ENCODE measurements at regions not wholly inside any gene's neighbourhood (a gene's known extent, or its start where the extent isn't known, plus 50 kb on each side); places are given as distances from the start of the nearest gene placed in this dataset.

- Histone ChIP-seq H3K9me3 (replicated peaks; ENCODE audit: control insufficient read depth, insufficient read depth, low read depth, low read length) (no peaks in the 10 kb centered on the region), H3K36me3 (ENCODE audit: control insufficient read depth, insufficient read depth, low read length) (no peaks in the 10 kb centered on the region), H3K9ac (ENCODE audit: insufficient read depth in 1 of 2, low read depth in 2 of 2, low read length in 2 of 2) (no peak overlapping the region), H3K27me3 (ENCODE audit: control insufficient read depth in 2 of 2, insufficient read depth in 2 of 2, low read length in 2 of 2) (peaks cover 0 to 8% of the 10 kb centered on the region in 2 experiments; a peak in 3 of 5 replicates), H3K4me2 (ENCODE audit: insufficient read depth, low read length) (no peak overlapping the region), H3K79me2 (ENCODE audit: control insufficient read depth, insufficient read depth, low read length) (no peaks in the 10 kb centered on the region), H3K4me3 (no peak overlapping the region), H3K27ac (ENCODE audit: extremely low read depth, low read depth, low read length) (no peak overlapping the region), H3K9me1 (ENCODE audit: control insufficient read depth, insufficient read depth, low read length) (no peaks in the 10 kb centered on the region), H3K4me1 (replicated peaks in 1 of 2; ENCODE audit: control insufficient read depth in 2 of 2, insufficient read depth in 2 of 2, low read length in 2 of 2) (no peaks in the 10 kb centered on the region), H2AFZ (ENCODE audit: low read depth, low read length) (no peak overlapping the region), H4K20me1 (replicated peaks; ENCODE audit: control insufficient read depth, insufficient read depth, low read length) (no peaks in the 10 kb centered on the region)
- CTCF ChIA-PET (ENCODE audit: low intra/inter-chr PET ratio): no interaction called here
- intact Hi-C loops (cut with micrococcal nuclease): no loop called here
- ATAC-seq (no peak), DNase-seq (ENCODE audit: extremely low read depth in 1 of 4, low spot score in 3 of 4) (no peak), FAIRE-seq (no peak)
- POLR2A ChIA-PET: no interaction called here
- in situ Hi-C loops (cut with MboI): no loop called here
- BruUV-seq (replicated peaks): no TSS peak
- WGBS (ENCODE audit: insufficient coverage, low coverage, missing lambda C conversion rate): 0% methylated on average over 7 of the region's 7 CpGs
- TF ChIP-seq, protein P1, sequence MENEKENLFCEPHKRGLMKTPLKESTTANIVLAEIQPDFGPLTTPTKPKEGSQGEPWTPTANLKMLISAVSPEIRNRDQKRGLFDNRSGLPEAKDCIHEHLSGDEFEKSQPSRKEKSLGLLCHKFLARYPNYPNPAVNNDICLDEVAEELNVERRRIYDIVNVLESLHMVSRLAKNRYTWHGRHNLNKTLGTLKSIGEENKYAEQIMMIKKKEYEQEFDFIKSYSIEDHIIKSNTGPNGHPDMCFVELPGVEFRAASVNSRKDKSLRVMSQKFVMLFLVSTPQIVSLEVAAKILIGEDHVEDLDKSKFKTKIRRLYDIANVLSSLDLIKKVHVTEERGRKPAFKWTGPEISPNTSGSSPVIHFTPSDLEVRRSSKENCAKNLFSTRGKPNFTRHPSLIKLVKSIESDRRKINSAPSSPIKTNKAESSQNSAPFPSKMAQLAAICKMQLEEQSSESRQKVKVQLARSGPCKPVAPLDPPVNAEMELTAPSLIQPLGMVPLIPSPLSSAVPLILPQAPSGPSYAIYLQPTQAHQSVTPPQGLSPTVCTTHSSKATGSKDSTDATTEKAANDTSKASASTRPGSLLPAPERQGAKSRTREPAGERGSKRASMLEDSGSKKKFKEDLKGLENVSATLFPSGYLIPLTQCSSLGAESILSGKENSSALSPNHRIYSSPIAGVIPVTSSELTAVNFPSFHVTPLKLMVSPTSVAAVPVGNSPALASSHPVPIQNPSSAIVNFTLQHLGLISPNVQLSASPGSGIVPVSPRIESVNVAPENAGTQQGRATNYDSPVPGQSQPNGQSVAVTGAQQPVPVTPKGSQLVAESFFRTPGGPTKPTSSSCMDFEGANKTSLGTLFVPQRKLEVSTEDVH (IDR thresholded peaks at IDR 0.05; ENCODE audit: low read depth, partially characterized antibody): no peak
- TF ChIP-seq NCOA2 (IDR thresholded peaks at IDR 0.05; ENCODE audit: partially characterized antibody in 2 of 2) (no peak), HOXB6 (CRISPR knock-in tag; IDR thresholded peaks at IDR 0.05; ENCODE audit: borderline replicate concordance) (no peak), MXI1 (IDR thresholded peaks at IDR 0.05; ENCODE audit: low read depth, low read length) (no peak), PCBP1 (IDR thresholded peaks at IDR 0.05; ENCODE audit: low read depth, low read length, poor library complexity, severe bottlenecking) (no peak), ARNT (IDR thresholded peaks at IDR 0.05) (no peak), EZH2 (IDR thresholded peaks at IDR 0.05; ENCODE audit: borderline replicate concordance, low read depth, low read length) (no peak), U2AF1 (optimal IDR thresholded peaks at IDR 0.05; ENCODE audit: low read depth, low read length) (no peak), ID3 (CRISPR knock-in tag; IDR thresholded peaks at IDR 0.05) (no peak), ID3 (tag; IDR thresholded peaks at IDR 0.05) (no peak)
- TF ChIP-seq, protein P2, sequence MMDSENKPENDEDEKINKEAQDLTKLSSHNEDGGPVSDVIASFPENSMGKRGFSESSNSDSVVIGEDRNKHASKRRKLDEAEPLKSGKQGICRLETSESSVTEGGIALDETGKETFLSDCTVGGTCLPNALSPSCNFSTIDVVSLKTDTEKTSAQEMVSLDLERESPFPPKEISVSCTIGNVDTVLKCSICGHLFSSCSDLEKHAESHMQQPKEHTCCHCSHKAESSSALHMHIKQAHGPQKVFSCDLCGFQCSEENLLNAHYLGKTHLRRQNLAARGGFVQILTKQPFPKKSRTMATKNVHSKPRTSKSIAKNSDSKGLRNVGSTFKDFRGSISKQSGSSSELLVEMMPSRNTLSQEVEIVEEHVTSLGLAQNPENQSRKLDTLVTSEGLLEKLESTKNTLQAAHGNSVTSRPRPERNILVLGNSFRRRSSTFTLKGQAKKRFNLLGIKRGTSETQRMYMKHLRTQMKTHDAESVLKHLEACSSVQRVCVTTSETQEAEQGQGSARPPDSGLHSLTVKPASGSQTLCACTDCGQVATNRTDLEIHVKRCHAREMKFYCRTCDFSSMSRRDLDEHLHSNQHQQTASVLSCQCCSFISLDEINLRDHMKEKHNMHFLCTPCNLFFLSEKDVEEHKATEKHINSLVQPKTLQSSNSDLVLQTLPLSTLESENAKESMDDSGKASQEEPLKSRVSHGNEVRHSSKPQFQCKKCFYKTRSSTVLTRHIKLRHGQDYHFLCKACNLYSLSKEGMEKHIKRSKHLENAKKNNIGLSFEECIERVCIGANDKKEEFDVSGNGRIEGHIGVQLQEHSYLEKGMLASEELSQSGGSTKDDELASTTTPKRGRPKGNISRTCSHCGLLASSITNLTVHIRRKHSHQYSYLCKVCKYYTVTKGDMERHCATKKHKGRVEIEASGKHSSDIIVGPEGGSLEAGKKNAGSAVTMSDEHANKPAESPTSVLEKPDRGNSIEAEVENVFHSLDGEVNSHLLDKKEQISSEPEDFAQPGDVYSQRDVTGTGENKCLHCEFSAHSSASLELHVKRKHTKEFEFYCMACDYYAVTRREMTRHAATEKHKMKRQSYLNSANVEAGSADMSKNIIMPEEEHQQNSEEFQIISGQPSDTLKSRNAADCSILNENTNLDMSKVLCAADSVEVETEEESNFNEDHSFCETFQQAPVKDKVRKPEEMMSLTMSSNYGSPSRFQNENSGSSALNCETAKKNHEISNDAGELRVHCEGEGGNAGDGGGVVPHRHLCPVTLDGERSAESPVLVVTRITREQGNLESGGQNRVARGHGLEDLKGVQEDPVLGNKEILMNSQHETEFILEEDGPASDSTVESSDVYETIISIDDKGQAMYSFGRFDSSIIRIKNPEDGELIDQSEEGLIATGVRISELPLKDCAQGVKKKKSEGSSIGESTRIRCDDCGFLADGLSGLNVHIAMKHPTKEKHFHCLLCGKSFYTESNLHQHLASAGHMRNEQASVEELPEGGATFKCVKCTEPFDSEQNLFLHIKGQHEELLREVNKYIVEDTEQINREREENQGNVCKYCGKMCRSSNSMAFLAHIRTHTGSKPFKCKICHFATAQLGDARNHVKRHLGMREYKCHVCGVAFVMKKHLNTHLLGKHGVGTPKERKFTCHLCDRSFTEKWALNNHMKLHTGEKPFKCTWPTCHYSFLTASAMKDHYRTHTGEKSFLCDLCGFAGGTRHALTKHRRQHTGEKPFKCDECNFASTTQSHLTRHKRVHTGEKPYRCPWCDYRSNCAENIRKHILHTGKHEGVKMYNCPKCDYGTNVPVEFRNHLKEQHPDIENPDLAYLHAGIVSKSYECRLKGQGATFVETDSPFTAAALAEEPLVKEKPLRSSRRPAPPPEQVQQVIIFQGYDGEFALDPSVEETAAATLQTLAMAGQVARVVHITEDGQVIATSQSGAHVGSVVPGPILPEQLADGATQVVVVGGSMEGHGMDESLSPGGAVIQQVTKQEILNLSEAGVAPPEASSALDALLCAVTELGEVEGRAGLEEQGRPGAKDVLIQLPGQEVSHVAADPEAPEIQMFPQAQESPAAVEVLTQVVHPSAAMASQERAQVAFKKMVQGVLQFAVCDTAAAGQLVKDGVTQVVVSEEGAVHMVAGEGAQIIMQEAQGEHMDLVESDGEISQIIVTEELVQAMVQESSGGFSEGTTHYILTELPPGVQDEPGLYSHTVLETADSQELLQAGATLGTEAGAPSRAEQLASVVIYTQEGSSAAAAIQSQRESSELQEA (IDR thresholded peaks at IDR 0.05; ENCODE audit: low read depth): no peak
Measured at GRCh38 chr10:4283846-4284610, 499.0 kb upstream of the KLF6 start.

All from K562 (cell line).